PC-3 (cell line): ENCODE measurements at regions not wholly inside any gene's neighbourhood (a gene's known extent, or its start where the extent isn't known, plus 50 kb on each side); places are given as distances from the start of the nearest gene placed in this dataset.

ENCODE experiments used
- ATAC-seq: fragments of 200-7000 bp; cut with Tn5 transposase; 2 replicates; pipeline ENCODE4 v1.9.1; 2020; ENCODE audit warnings: mild to moderate bottlenecking, moderate library complexity
- BruUV-seq: library from RNA; stranded (reverse); fragments of 400-500 nt; replicated peaks from 2 replicates; lab custom pipeline; 2021; lab: Mats Ljungman, UMichigan
- CTCF ChIA-PET: fragments of 300-600 bp; sonication (Branson Sonifier 250); formaldehyde crosslinking; loops from one replicate; lab custom pipeline; 2022; ENCODE audit warnings: antibody characterized with exemption; lab: Charles Lee
- POLR2A ChIA-PET: fragments of 300-600 bp; sonication (Branson Sonifier 250); formaldehyde crosslinking; loops from one replicate; lab custom pipeline; 2022; ENCODE audit warnings: antibody characterized with exemption; ENCODE audit not compliant: unreplicated experiment; lab: Charles Lee
- DNase-seq: peaks from one replicate; pipeline ENCODE4 v3.0.0-alpha.2; 2015
- H2AFZ ChIP-seq: fragments of 300-600 bp; sonication (generic); 2 replicates; pipeline ENCODE4 v1.6.0; 2016; ENCODE audit warnings: antibody characterized with exemption, low read length
- H3F3A ChIP-seq: fragments of 300-600 bp; sonication (generic); one replicate; pipeline ENCODE4 v1.6.0; 2017; ENCODE audit warnings: antibody characterized with exemption, low read length, control low read depth, mild to moderate bottlenecking; ENCODE audit not compliant: unreplicated experiment
- H3K27ac ChIP-seq: fragments of 300-600 bp; sonication (generic); 2 replicates; pipeline ENCODE4 v1.5.1; 2016; ENCODE audit warnings: mild to moderate bottlenecking, low read length
- H3K27me3 ChIP-seq: fragments of 300-600 bp; sonication (generic); 2 replicates; pipeline ENCODE4 v1.6.1; 2016; ENCODE audit warnings: low read length, mixed read lengths
- H3K36me3 ChIP-seq: fragments of 300-600 bp; sonication (generic); 2 replicates; pipeline ENCODE4 v1.6.1; 2016; ENCODE audit warnings: low read depth, mixed run types, low read length, mixed read lengths
- H3K4me1 ChIP-seq: fragments of 300-600 bp; sonication (generic); 2 replicates; pipeline ENCODE4 v1.5.1; 2016; ENCODE audit warnings: low read length; ENCODE audit not compliant: insufficient read depth
- H3K4me2 ChIP-seq: fragments of 300-600 bp; sonication (generic); 2 replicates; pipeline ENCODE4 v1.6.0; 2016; ENCODE audit warnings: low read length
- H3K4me3 ChIP-seq: fragments of 300-600 bp; sonication (generic); 2 replicates; pipeline ENCODE4 v1.5.1; 2016; ENCODE audit warnings: mild to moderate bottlenecking, low read length, mixed read lengths
- H3K79me2 ChIP-seq: fragments of 300-600 bp; sonication (generic); 2 replicates; pipeline ENCODE4 v1.6.1; 2017; ENCODE audit warnings: low read length, mixed read lengths
- H3K9ac ChIP-seq: fragments of 300-600 bp; sonication (generic); 2 replicates; pipeline ENCODE4 v1.6.0; 2016; ENCODE audit warnings: mild to moderate bottlenecking, low read length
- H3K9me2 ChIP-seq: fragments of 300-600 bp; sonication (generic); replicated peaks from 2 replicates; pipeline ENCODE4 v1.6.1; 2016; ENCODE audit warnings: mixed run types, low read length, mixed read lengths
- H3K9me3 ChIP-seq: fragments of 300-600 bp; sonication (generic); 2 replicates; pipeline ENCODE4 v1.6.1; 2016; ENCODE audit warnings: low read length, mixed read lengths
- H4K20me1 ChIP-seq: fragments of 300-600 bp; sonication (generic); 2 replicates; pipeline ENCODE4 v1.6.1; 2016; ENCODE audit warnings: low read length, mixed read lengths
- CTCF ChIP-seq: fragments of 300-600 bp; sonication (generic); conservative IDR thresholded peaks from 2 replicates; pipeline ENCODE4 v1.5.1; 2017; ENCODE audit warnings: antibody characterized with exemption, low read depth, mild to moderate bottlenecking, low read length
- EZH2 ChIP-seq: fragments of 300-600 bp; sonication (generic); IDR thresholded peaks from one replicate; pipeline ENCODE4 v1.6.1; 2017; ENCODE audit warnings: antibody characterized with exemption, mild to moderate bottlenecking, low read length; ENCODE audit not compliant: unreplicated experiment
- EZH2phosphoT487 ChIP-seq: fragments of 300-600 bp; sonication (generic); IDR thresholded peaks from 2 replicates; pipeline ENCODE4 v1.6.1; 2018; ENCODE audit warnings: mild to moderate bottlenecking, antibody characterized with exemption, low read length, borderline replicate concordance
- intact Hi-C: fragments of 100-400 bp; cut with micrococcal nuclease; formaldehyde crosslinking; loops from 2 replicates; pipeline ENCODE4 v1.9.0; 2023

GRCh38 chr15:87528873-87529272, 727.7 kb downstream of the NTRK3 start:
- Histone ChIP-seq H3F3A (no peaks in the 10 kb centered on the region), H3K27me3 (no peaks in the 10 kb centered on the region), H3K27ac (peak overlapping the region; percentile 19; the same call in 1 of the 2 replicates), H3K4me1 (peaks cover 22% of the 10 kb centered on the region), H3K9ac (no peak overlapping the region), H3K79me2 (no peaks in the 10 kb centered on the region), H3K9me3 (peaks cover under 1% of the 10 kb centered on the region; the same call in 1 of the 2 replicates), H3K9me2 (no peaks in the 10 kb centered on the region), H4K20me1 (no peaks in the 10 kb centered on the region), H2AFZ (no peak overlapping the region), H3K4me3 (no peak overlapping the region), H3K4me2 (0 out of 2 replicates have a peak overlapping the region, but pooled peaks have one; percentile 17), H3K36me3 (no peaks in the 10 kb centered on the region)
- intact Hi-C loops = no loop called here
- TF ChIP-seq CTCF (no peak), EZH2 (no peak), EZH2phosphoT487 (no peak)
- POLR2A ChIA-PET = no interaction called here
- CTCF ChIA-PET = no interaction called here
- BruUV-seq = no TSS peak
- ATAC-seq = no peak
- DNase-seq = peak; percentile 51

GRCh38 chr15:87527875-87528274, 728.7 kb downstream of the NTRK3 start:
- Histone ChIP-seq H3K36me3 (no peaks in the 10 kb centered on the region), H3K27ac (peak overlapping the region; percentile 17; the same call in 1 of the 2 replicates), H3K4me3 (no peak overlapping the region), H4K20me1 (no peaks in the 10 kb centered on the region), H2AFZ (no peak overlapping the region), H3K79me2 (no peaks in the 10 kb centered on the region), H3K4me1 (peaks cover 22% of the 10 kb centered on the region), H3K9me3 (no peaks in the 10 kb centered on the region), H3K9me2 (no peaks in the 10 kb centered on the region), H3K27me3 (no peaks in the 10 kb centered on the region), H3K4me2 (0 out of 2 replicates have a peak overlapping the region, but pooled peaks have one; percentile 15), H3F3A (no peaks in the 10 kb centered on the region), H3K9ac (no peak overlapping the region)
- intact Hi-C loops = no loop called here
- BruUV-seq = no TSS peak
- no peak for TF ChIP-seq EZH2phosphoT487
- no peak for TF ChIP-seq CTCF
- TF ChIP-seq EZH2 = no peak
- CTCF ChIA-PET = no interaction called here
- POLR2A ChIA-PET = no interaction called here
- ATAC-seq (no peak), DNase-seq (no peak)

- CTCF ChIA-PET = no interaction called here
- no peak for TF ChIP-seq CTCF
- no peak for TF ChIP-seq EZH2phosphoT487
- TF ChIP-seq EZH2 = no peak
- ATAC-seq = no peak
Observed at GRCh38 chr15:87527416-87527815, 729.1 kb downstream of the NTRK3 start.

More at GRCh38 chr15:87527416-87527815, 729.1 kb downstream of the NTRK3 start:
- 0 out of 2 replicates have a peak overlapping the region, but pooled peaks have one; percentile 15 for H3K4me2 ChIP-seq
- DNase-seq = peak; percentile 60
- no peaks in the 10 kb centered on the region for H3K79me2 ChIP-seq
- no peaks in the 10 kb centered on the region for H3K9me3 ChIP-seq
- no TSS peak for BruUV-seq
- H3K27me3 ChIP-seq = no peaks in the 10 kb centered on the region
- intact Hi-C loops = no loop called here
- H4K20me1 ChIP-seq = no peaks in the 10 kb centered on the region
- H3K4me3 ChIP-seq = no peak overlapping the region
- H3K27ac ChIP-seq = peak overlapping the region; percentile 17; the same call in 1 of the 2 replicates
- no peak overlapping the region for H2AFZ ChIP-seq
- H3K4me1 ChIP-seq = peaks cover 22% of the 10 kb centered on the region
- no peaks in the 10 kb centered on the region for H3K36me3 ChIP-seq
- H3F3A ChIP-seq = no peaks in the 10 kb centered on the region
- H3K9me2 ChIP-seq = no peaks in the 10 kb centered on the region
- no peak overlapping the region for H3K9ac ChIP-seq
- POLR2A ChIA-PET = no interaction called here
